GM13976 (cell line): ENCODE measurements at regions not wholly inside any gene's neighbourhood (a gene's known extent, or its start where the extent isn't known, plus 50 kb on each side); places are given as distances from the start of the nearest gene placed in this dataset.

ENCODE experiments used
- DNase-seq: peaks from one replicate; pipeline ENCODE4 v3.0.0; 2012; ENCODE audit warnings: low spot score
- CTCF ChIP-seq: IDR thresholded peaks from 2 replicates; pipeline ENCODE4 v1.5.1; 2012; ENCODE audit warnings: borderline replicate concordance, mild to moderate bottlenecking; ENCODE audit not compliant: insufficient read depth; ENCODE audit errors: extremely low read depth, missing control alignments, control extremely low read depth
- in situ Hi-C: fragments of 300-500 bp; cut with MboI; formaldehyde crosslinking; loops from one replicate; pipeline ENCODE4 v1.12.0; 2022; ENCODE audit warnings: low sequenced_read_pairs, mixed read lengths, inconsistent platforms; ENCODE audit not compliant: unreplicated experiment

- no peak for DNase-seq
- in situ Hi-C loops = no loop called here
- no peak for TF ChIP-seq CTCF
Measured at GRCh38 chr5:67426961-67427849, 230.6 kb upstream of the CD180 start.

GRCh38 chr5:67425514-67425913 lies 228.9 kb upstream of the CD180 start:
- DNase-seq = no peak
- no peak for TF ChIP-seq CTCF
- in situ Hi-C loops = no loop called here

GRCh38 chr5:67417839-67418238 lies 221.2 kb upstream of the CD180 start:
- TF ChIP-seq CTCF = no peak
- in situ Hi-C loops = no loop called here
- DNase-seq = no peak

GRCh38 chr5:67416986-67417385 lies 220.4 kb upstream of the CD180 start:
- TF ChIP-seq CTCF = no peak
- DNase-seq = no peak
- in situ Hi-C loops = no loop called here

GRCh38 chr5:67416133-67416937 lies 219.7 kb upstream of the CD180 start:
- in situ Hi-C loops = no loop called here
- DNase-seq = no peak
- no peak for TF ChIP-seq CTCF

GRCh38 chr5:67414712-67415111 lies 218.1 kb upstream of the CD180 start:
- in situ Hi-C loops = no loop called here
- DNase-seq = no peak
- no peak for TF ChIP-seq CTCF
